Ascending aorta (tissue), 2 donors: ENCODE measurements at regions not wholly inside any gene's neighbourhood (a gene's known extent, or its start where the extent isn't known, plus 50 kb on each side); places are given as distances from the start of the nearest gene placed in this dataset.

ENCODE experiments used
- DNase-seq, 2 donors: peaks; one replicate each; pipeline ENCODE4 v3.0.0-alpha.2; 2019; ENCODE audit warnings: low spot score in 2 of 2
- H3K27ac ChIP-seq, 2 donors: fragments of 200-600 bp; sonication (generic); one replicate each; pipeline ENCODE4 v1.5.1; 2016 to 2017; ENCODE audit warnings: mild to moderate bottlenecking in 1 of 2
- H3K27me3 ChIP-seq: fragments of 200-600 bp; sonication (generic); one replicate; pipeline ENCODE4 v1.5.1; 2017
- H3K36me3 ChIP-seq, 2 donors: fragments of 200-600 bp; sonication (generic); one replicate each; pipeline ENCODE4 v1.5.1; 2016
- H3K4me1 ChIP-seq, 2 donors: fragments of 200-600 bp; sonication (generic); one replicate each; pipeline ENCODE4 v1.5.1; 2016 to 2017; ENCODE audit warnings: mild to moderate bottlenecking in 1 of 2
- H3K4me3 ChIP-seq, 2 donors: fragments of 200-600 bp; sonication (generic); one replicate each; pipeline ENCODE4 v1.5.1; 2016 to 2017; ENCODE audit warnings: mild to moderate bottlenecking in 1 of 2
- H3K9me3 ChIP-seq, 2 donors: fragments of 200-600 bp; sonication (generic); one replicate each; pipeline ENCODE4 v1.5.1; 2016
- CTCF ChIP-seq, 3 experiments: fragments of 200-600 bp in 2 of 3; fragments of 450-650 bp in 1 of 3; sonication (generic) in 2 of 3; IDR thresholded peaks; one replicate each; pipeline ENCODE4 v1.5.1; 2016 to 2019; ENCODE audit warnings: antibody characterized with exemption in 3 of 3, mild to moderate bottlenecking in 1 of 3, moderate library complexity in 1 of 3
- intact Hi-C: fragments of 100-400 bp; cut with DNase I; formaldehyde crosslinking; loops from one replicate; pipeline ENCODE4 v1.15.1; 2023

GRCh38 chr6:154890874-154891273 lies 104.2 kb upstream of the TIAM2 start:
- no peaks in the 10 kb centered on the region for H3K27me3 ChIP-seq
- intact Hi-C loops: no loop called here
- no peak overlapping the region for H3K27ac ChIP-seq
- no peaks in the 10 kb centered on the region for H3K9me3 ChIP-seq
- peaks cover 0 to 8% of the 10 kb centered on the region in 2 donors for H3K4me1 ChIP-seq
- no peaks in the 10 kb centered on the region for H3K36me3 ChIP-seq
- TF ChIP-seq CTCF (IDR thresholded peaks at IDR 0.05): no peak
- H3K4me3 ChIP-seq: no peak overlapping the region
- no peak for DNase-seq

- intact Hi-C loops: no loop called here
- no peaks in the 10 kb centered on the region for H3K36me3 ChIP-seq
- H3K27ac ChIP-seq: no peak overlapping the region
- no peaks in the 10 kb centered on the region for H3K27me3 ChIP-seq
- peaks cover 0 to 8% of the 10 kb centered on the region in 2 donors for H3K4me1 ChIP-seq
- no peak overlapping the region for H3K4me3 ChIP-seq
- DNase-seq: no peak
- no peak for TF ChIP-seq CTCF (IDR thresholded peaks at IDR 0.05)
- H3K9me3 ChIP-seq: no peaks in the 10 kb centered on the region
Measured at GRCh38 chr6:154891901-154892300, 103.2 kb upstream of the TIAM2 start.

GRCh38 chr6:154893917-154894316 lies 101.2 kb upstream of the TIAM2 start:
- Histone ChIP-seq H3K4me1 (peaks cover 0 to 8% of the 10 kb centered on the region in 2 donors), H3K9me3 (no peaks in the 10 kb centered on the region), H3K36me3 (no peaks in the 10 kb centered on the region), H3K27ac (no peak overlapping the region), H3K27me3 (no peaks in the 10 kb centered on the region), H3K4me3 (no peak overlapping the region)
- no peak for TF ChIP-seq CTCF (IDR thresholded peaks at IDR 0.05)
- intact Hi-C loops: no loop called here
- no peak for DNase-seq

GRCh38 chr6:154894902-154895301 lies 100.2 kb upstream of the TIAM2 start:
- intact Hi-C loops: no loop called here
- H3K4me3 ChIP-seq: no peak overlapping the region
- H3K9me3 ChIP-seq: no peaks in the 10 kb centered on the region
- H3K4me1 ChIP-seq: peaks cover 0 to 6% of the 10 kb centered on the region in 2 donors
- H3K27ac ChIP-seq: no peak overlapping the region
- peaks cover 0 to 3% of the 10 kb centered on the region in 2 donors for H3K36me3 ChIP-seq
- no peak for TF ChIP-seq CTCF (IDR thresholded peaks at IDR 0.05)
- no peak for DNase-seq
- H3K27me3 ChIP-seq: no peaks in the 10 kb centered on the region

GRCh38 chr6:154895841-154896240 lies 99.3 kb upstream of the TIAM2 start:
- DNase-seq: no peak
- intact Hi-C loops: no loop called here
- Histone ChIP-seq H3K36me3 (peaks cover 0 to 4% of the 10 kb centered on the region in 2 donors), H3K27ac (no peak overlapping the region), H3K4me3 (no peak overlapping the region), H3K9me3 (no peaks in the 10 kb centered on the region), H3K4me1 (peaks cover 0 to 6% of the 10 kb centered on the region in 2 donors), H3K27me3 (no peaks in the 10 kb centered on the region)
- no peak for TF ChIP-seq CTCF (IDR thresholded peaks at IDR 0.05)

GRCh38 chr6:154898821-154899220 lies 96.3 kb upstream of the TIAM2 start:
- H3K4me3 ChIP-seq: no peak overlapping the region
- H3K27me3 ChIP-seq: no peaks in the 10 kb centered on the region
- no peak for TF ChIP-seq CTCF (IDR thresholded peaks at IDR 0.05)
- H3K4me1 ChIP-seq: no peaks in the 10 kb centered on the region
- H3K27ac ChIP-seq: no peak overlapping the region
- H3K9me3 ChIP-seq: no peaks in the 10 kb centered on the region
- peaks cover 0 to 4% of the 10 kb centered on the region in 2 donors for H3K36me3 ChIP-seq
- DNase-seq: no peak
- intact Hi-C loops: no loop called here
